Skin of body (tissue), 1 donor: ENCODE measurements at regions not wholly inside any gene's neighbourhood (a gene's known extent, or its start where the extent isn't known, plus 50 kb on each side); places are given as distances from the start of the nearest gene placed in this dataset.

Experiments
- DNase-seq: peaks from one replicate; lab custom pipeline; 2025; lab: John Stamatoyannopoulos, UW

DNA sequence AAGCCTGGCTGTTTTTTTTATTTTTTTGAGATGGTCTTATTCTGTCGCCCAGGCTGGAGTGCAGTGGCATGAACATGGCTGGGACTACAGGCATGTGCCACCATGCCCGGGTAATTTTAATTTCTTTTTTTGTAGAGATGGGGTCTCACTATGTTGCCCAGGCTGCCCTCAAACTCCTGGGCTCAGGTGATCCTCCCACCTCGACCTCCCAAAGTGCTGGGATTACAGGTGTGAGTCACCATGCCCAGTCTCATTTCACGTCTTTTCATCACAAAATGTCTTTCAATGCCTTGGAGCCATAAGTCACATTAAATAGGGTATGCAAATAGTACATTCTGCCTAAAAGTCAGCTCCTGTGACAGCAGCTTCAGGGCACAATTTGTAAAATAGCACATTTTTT is 52.8 kb downstream of the SOX2 start:
- DNase-seq, result no peak

GRCh38 chr3:181770296-181770695 is 58.6 kb downstream of the SOX2 start:
- DNase-seq, result no peak

DNA sequence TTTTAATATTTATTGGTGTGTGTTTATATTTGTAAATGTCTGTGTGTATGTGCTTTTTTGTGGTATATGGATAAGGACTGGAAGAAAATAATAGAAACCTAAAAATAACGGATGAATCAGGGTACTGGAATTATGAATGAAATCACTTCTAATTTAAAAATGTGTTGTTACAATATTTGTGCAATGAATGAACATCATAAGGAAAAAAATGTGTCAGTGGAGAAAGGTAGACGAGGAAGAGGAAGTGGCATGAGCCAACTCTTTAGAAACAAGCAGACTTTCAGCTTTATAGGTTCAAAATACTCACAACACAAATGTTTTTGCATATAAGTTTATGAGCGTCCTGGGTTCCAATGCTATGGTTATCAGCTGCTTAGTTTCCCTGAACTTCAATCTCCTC is 59.4 kb downstream of the SOX2 start:
- no peak for DNase-seq

- no peak for DNase-seq
Measured at GRCh38 chr3:181772166-181772565, 60.4 kb downstream of the SOX2 start.

DNA sequence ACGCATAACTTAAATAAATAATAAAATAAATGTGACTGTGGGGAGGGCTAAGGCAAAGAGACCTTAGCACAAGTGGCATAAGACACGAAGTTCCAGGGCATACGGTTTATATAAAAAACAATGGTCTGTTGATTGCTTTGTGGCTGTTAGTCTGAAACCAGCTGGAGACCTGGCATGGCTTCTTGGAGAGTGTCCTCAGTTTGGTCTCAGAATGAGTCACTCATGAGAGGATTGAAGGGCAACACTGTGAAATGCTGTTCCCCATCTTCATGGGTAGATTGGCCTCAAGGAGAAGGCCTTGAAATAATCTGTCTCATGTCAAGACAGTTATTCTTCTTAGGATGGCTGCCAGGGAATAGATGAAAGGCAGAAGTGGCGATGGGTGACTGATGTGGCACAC is 62.2 kb downstream of the SOX2 start:
- DNase-seq, result no peak

DNA sequence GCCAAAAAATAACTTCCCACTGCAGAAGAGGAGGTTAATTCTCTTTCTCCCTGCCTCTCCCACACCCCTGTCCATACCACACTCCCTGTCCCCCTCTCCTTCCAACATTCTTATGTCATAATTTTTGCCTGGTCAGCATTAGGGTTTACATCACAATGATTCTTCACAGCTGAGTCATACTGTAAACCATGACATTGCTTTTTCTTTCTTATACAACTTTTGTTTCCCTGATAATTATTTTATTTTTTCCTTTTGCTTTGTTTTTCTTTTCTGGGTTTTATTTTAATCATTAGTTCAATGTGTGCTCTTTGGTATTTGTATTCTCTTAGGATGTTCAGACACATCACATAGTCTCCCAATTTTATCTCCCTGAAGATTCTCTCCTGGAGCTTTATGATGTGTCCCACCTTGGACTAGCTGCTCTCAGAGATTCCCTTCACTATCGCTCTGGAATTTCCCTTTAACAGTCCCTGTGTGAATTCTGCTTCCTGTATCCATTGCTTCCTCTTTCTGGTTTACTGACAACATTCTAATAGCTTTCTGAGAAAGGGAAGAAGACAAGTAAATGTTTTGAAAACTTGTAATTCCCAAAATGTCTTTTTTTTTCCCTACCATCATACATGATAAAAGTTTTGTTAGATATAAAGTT is 70.7 kb downstream of the SOX2 start:
- no peak for DNase-seq

DNA sequence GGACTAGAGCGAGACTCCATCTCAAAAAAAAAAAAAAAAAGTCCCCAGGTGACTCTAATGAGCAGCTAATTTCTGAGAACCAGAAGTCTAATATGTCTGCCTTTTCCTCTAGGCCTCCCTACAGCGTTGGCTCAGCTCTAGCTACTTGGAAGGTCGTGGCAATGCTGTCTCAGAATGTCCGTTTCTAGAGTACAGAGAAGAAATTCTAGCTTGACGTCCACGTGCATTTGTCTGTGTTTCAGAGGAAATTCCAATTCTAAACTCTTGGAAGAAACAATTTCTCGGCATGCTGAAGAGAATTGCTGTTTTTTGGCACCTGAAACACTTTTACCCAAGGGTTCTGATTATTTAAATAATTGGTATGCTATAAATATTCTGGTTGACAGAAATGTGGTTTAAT is 78.8 kb downstream of the SOX2 start:
- no peak for DNase-seq

- DNase-seq, result peak; percentile 46
Measured at GRCh38 chr3:181791056-181791955, 79.6 kb downstream of the SOX2 start.

GRCh38 chr3:181793006-181793405 is 81.3 kb downstream of the SOX2 start:
- no peak for DNase-seq

DNA sequence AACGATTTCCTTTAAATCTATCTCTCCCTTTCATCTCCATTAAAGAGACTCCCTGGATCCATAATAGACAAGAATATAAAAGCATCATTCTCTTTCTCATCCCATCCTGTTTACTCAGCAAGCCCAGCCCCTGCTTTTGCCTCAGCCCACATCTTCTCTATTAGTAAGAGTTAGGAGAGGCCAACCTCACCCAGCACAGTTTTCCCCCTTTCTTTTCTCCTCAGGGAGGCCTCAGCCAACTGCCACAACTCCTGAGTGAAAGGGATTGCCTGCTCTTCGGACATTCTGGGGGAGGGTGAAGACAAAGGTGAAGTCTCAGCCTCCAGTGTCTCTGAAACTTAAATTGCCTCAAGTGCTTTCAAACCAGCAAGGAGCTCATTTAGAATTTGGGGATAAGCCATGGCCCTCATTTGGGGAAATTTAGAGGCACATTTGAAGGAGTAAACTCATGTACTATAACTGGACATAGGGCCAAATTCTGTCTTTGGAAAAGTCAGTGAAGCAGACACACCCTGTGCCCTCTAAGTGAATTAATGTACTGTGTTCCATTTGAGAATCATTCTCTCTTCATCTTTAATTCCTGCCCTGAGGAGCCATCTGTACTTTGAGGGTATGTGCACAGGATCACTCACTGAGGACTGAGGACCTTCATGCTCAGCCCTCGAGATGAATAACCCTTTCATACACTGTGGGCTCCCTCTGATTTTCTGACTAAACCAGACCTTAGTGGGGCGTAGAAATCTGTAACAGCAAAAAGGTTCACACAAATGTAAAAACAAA is 82.5 kb downstream of the SOX2 start:
- no peak for DNase-seq

DNA sequence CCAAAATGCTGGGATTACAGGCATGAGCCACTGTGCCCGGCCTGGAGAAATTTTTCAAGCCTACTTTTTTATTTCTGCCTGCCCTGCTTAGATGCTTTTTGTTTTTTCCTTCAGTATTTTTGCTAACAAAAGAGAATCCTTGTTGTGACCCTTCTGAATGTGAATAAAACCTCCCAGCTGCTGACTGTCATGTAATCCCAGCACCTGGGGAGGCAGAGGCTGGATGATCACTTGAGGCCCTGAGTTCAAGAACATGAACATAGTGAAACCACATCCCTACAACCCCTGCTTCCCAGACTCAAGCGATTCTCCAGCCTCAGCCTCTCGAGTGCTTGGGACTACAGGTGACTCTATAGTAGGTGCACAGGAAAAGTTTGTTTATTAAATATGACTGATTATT is 84.9 kb downstream of the SOX2 start:
- no peak for DNase-seq

GRCh38 chr3:181797431-181797830 is 85.7 kb downstream of the SOX2 start:
- no peak for DNase-seq

- no peak for DNase-seq
Measured at GRCh38 chr3:181805703-181806102, 94.0 kb downstream of the SOX2 start.

DNA sequence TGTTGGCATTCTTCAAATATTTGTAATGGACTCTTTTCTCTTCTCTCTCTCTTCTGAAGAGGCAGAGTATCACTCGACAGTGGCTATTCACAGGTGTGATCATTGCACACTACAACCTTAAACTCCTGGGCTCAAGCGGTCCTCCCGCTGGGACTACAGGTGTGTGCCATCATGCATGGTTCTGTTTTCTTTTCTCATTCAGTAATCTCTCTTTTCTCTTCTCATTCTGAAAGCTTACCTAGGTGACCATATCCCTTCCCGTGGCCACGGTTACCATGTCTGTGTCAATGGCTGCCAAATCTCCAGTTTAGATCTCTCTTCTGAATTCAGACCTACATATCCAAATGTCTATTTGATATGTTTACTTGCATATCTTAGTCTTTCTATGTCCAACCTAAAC is 96.3 kb downstream of the SOX2 start:
- DNase-seq, result no peak

- no peak for DNase-seq
Measured at GRCh38 chr3:181823716-181824115, 112.0 kb downstream of the SOX2 start.

DNA sequence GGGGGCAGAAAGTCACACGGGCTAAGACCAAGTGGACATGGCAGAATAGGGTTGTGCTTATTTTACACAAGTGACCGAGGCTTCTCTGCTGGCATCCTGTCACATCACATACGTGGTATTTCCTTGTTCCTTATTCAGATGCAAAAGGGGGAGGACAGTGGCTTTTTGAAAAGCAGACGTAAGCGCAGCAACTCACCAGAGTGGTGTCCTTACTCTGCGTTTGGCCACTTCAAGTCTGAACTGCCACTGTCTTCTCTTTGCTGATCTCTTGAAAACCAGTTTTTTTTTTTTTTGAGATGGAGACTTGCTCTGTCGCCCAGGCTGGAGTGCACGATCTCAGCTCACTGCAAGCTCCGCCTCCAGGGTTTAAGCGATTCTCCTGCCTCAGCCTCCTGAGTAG is 113.2 kb downstream of the SOX2 start:
- no peak for DNase-seq

GRCh38 chr3:181839039-181839915 is 127.6 kb downstream of the SOX2 start:
- DNase-seq, result no peak

GRCh38 chr3:181839916-181840297 is 128.2 kb downstream of the SOX2 start:
- no peak for DNase-seq

GRCh38 chr3:181844211-181844610 is 132.5 kb downstream of the SOX2 start:
- no peak for DNase-seq

DNA sequence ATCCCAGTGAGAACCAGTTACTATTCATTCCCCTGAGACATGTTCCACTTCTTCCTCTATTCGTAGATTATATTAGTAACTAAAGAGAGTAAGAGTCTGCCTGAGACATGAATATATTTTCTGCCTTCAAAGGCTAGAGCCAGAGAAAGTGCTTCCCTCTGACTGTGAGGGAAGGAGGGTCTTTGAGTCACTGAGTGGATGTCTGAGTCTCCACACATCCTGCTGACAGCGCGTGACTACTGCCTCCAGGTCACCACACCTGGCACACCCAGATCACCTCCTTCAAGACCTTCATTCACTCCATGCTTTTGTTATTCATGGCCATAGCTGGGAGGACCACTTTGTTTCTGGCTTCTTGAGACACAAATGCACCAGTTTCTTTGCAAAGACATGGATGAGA is 135.6 kb downstream of the SOX2 start:
- DNase-seq, result no peak

DNA sequence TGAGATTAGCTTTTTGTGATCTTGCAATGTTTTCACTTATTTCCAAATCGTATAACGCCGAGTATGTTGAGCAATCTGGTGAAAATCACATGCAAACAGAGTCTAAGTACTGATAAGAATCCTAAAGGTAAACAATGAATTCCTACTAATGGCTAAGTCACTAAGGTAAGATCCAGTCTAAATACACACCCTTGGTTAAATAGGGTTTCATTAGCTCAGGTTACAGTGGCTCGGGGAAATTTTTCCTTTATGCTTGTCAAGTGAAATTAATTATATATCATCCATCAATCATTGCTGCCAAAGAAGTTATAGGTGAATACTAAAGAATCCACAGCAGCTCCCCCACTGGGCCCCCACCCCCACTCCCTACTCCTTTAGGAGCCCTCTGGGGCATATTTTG is 139.3 kb downstream of the SOX2 start:
- no peak for DNase-seq
